GM21447 (cell line): ENCODE measurements at regions not wholly inside any gene's neighbourhood (a gene's known extent, or its start where the extent isn't known, plus 50 kb on each side); places are given as distances from the start of the nearest gene placed in this dataset.
"Not testable (repeated sequence)": the region's sequence is repeated elsewhere in the genome, so short reads cannot be mapped to it uniquely, and the experiment has no call there.

Source experiments
- ATAC-seq: cut with Tn5 transposase; IDR thresholded peaks from one replicate; pipeline ENCODE4 v1.9.1; 2021; ENCODE audit not compliant: unreplicated experiment

DNA sequence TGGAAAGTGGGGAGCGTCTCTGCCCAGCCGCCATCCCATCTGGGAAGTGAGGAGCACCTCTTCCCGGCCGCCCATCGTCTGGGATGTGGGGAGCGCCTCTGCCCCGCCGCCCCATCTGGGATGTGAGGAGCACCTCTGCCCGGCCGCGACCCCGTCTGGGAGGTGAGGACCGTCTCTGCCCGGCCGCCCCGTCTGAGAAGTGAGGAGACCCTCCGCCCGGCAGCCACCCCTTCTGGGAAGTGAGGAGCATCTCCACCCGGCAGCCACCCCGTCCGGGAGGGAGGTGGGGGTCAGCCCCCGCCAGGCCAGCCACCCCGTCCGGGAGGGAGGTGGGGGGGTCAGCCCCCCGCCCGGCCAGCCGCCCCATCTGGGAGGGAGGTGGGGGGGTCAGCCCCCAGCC is 190.0 kb upstream of the MGAT5 start:
- not testable (repeated sequence) for ATAC-seq

DNA sequence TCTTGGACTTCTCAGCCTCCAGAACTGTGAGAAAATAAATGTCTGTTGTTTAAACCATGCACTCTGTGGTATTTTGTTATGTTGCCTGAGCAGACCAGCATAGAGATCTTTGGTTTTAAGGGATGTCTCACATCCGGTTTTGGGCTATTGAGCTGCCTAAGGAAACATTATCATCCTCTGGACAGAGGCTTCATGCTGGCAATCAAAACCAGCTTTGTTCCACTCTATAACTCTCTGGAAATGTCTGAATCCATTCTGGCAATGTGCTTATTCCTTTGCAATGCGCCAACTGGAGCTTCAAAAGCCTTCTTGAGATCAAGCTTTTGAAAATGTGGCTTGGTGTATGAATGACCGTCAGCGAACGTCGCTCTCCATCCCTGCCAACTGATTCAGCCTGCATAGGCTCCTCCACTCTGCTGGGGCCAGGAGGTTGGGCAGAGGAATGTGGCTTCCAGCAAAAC is 183.6 kb upstream of the MGAT5 start:
- ATAC-seq, result no peak

DNA sequence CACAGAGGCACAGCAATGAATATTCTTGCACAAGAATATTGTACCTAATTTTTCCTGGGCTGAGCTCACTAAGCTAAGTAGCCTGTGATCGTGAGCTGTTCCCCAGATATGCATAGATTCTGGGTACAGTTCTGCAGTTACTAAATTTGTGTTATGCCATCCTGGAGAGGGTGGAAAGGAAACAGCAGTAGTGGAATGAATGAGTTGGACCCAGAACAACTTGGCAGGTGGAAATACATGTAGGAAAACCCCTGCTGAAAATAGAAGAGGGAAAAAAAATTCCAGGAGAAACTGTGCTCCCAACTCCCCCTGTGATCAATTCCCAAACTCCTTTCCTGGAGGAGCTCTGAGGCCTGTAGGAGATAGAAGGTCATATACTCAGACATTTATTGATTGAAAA is 181.5 kb upstream of the MGAT5 start:
- no peak for ATAC-seq

DNA sequence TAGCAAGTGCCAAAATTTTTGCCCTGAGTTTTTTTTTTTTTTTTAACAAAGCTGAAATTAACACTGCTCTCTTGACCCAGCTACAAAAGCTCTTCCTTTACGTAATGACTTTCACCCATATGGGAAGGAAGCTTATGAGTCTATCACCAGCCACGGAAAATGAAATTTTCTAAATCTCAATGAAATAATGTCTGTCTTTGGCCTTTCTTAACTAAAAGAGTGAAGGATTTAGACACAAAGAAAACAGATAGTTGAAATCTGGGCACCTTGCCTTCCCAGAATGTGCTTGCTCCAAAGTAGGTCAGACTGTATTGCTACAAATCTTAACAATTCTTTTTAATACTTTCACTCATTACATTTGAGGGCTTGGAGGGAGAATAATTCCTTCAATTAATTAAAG is 180.8 kb upstream of the MGAT5 start:
- no peak for ATAC-seq

DNA sequence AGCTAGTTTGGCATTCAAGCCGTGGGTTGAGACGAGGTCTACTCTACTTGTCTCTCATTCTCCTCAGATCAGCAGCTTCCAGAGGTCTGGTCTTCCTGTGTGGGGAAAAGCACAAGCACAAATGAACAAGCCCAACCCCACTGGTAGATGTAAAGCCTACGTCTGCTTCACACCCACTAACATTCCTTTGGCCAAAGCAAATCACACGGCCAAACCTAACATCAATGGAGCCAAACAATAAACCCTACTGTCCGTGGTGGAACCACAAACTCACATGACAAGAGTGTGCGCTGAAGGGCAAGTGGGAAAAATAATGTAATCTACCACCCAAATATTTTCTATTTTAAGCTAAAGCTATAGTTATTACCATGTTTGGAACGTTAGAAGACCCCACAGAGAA is 179.3 kb upstream of the MGAT5 start:
- ATAC-seq, result no peak

DNA sequence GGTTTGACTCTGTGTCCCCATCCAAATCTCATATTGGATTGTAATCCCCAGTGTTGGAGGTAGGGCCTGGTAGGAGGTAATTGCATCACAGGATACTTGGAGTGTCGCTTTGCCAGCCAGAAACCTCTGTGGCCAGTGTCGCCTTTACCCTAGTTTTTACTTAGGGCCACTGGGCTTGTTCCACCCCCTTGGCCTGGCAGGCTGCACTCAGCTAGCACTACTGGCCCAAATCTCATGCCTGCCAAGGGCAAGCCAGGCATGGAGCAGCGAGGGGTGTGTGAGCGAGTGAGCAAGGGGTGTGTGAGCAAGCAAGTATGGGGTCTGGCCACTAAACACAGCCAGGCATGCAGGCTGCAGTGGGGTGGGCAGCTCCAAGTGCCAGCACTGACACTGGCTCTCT is 178.7 kb upstream of the MGAT5 start:
- no peak for ATAC-seq

DNA sequence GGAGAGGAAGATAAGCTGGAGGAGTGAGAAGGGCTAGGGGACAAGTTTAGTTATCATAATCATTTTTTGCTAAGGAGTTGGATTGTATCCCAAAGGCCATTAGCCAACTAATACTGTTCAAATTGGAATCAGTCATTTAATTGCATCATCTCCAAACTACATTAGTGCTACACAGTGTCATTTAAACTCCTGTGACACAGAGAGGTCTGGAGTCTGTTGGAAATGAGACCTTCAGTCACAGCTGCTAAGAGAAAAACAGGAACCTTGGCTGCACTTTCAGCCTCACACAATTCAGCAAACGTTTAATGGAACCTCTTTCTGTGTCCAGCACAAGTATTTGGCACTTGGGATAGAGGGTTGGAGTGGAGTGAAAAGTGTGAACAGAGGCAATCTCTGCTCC is 175.5 kb upstream of the MGAT5 start:
- ATAC-seq, result no peak

DNA sequence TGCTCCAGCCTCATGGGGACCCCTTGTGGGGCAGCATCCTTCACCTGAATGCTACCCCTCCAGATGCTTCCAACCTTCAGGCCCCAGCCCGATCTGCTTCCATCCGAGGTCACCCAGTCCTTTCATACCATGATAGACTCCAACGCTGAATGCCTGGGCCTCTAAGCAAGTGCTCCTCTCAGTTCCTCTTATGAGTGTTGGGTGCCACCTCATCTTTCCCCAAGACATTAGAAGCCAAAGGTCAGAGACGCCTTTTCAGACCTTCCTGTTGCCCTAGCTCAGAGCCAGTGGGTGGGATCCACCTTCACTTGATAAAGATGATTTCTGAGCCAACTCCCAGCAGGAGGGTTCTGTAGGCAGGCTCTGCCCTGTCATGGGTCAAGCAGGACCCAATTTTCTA is 174.5 kb upstream of the MGAT5 start:
- peak; percentile 94 for ATAC-seq

DNA sequence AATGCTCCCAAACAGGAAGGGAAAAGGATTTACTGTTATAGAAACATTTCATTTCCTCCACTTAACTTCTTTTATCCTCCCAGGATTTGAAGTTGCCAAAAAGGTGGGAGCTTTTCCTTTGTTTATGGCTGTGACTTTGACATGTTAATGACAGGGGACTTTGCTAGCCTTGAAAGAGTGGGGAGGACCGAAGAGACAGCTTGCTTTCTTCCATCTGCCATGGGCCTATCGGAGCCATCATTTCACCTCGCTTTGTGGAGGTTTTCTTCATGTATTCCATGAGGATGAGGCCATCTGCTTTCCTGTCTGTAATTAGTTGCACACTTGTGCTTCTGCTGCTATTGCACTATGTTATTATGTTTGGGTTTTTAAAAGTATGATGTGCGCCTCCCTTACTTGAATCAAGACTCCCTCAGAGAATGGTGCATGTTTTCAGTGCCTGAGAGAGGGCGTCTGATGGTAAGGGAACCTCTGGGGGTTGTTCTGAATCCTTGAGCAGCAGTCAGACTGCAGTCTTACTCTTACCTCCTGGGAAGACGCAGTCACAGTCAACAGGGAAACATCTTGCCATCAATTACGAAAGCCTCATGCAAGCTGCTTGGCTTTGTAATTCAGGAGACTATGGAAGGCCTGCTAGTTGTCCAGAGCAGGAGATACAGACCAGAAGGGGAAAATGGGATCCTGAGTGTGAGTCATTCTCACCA is 173.3 kb upstream of the MGAT5 start:
- no peak for ATAC-seq

DNA sequence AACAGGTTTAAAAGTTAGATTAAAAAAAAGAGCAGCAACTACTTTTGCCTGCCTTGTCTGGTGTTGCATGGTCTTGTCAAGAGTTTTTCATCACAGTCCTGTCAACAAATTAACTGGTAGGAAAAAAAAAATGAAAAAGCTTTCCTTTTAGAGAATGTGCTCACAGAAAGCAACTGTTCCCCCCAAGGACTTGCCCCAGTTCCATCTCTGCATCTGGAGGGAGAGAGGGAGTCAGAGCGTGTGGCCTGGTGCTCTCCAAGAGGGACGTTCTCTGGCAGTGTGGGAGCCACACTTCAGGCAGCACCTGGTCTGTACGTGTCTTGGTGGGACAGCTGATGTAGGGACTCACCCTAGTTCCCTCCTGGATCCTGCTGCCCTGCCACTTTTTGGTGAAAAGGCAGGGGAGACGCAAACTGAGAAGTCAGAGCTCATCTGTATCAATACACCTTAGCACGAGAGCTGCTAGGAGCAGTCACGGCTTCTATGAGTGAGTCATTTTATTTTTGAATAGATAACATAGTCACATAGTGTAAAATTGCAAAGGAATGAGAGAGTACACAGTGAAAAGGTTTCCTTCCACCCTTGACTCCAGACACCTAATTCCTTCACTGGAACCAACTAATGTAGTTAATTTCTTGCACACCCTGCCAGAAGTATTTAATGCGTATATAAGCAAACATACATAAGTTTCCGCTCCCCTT is 172.5 kb upstream of the MGAT5 start:
- no peak for ATAC-seq

DNA sequence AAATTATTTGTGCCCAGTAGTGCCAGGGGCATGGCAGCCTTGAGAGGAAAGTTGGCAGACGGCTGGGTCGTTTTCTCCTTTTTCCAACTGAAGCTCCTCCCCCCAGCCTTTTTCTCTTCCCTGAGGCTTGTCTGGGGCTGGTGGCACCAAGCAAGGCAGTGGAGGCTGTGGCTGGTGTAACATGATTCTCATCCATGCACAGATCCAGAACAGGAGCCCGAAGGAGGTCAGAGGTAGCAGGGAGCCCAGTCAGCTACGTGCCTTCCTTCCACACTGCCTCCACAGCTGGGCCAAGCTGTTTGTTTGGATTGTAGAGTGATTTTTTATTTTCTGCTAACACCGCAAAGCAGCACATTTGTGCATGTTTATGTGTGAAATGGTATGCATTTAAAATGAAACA is 170.3 kb upstream of the MGAT5 start:
- no peak for ATAC-seq

DNA sequence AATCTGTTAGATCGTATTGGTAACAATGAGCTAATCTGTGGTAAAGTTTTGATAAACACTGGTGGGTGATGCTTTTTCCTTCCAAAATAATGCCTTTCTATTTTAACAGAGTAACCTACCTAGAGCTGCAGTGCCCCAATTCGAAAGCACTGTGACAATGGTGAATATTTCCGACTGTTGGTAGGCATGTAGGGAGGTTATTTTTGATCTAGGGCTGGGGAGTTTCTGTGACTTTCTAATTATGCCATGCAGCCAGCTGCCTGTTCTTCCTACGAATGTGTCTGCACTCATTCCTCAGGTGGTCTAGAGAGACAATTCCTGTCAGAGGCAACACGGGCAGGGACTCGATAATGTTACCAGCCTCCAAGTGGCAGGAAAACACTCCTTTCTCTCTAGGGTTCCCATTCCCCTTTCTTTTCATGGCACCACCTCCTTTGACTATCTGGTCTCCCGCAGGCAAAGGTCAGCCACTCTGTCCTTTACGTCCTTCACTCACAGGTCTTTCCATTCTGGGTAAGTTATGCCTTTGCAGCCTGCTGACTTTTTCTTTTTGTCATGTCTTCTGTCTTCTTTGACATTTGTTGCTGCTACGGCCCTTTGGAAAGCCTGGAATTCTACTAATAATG is 167.2 kb upstream of the MGAT5 start:
- no peak for ATAC-seq

DNA sequence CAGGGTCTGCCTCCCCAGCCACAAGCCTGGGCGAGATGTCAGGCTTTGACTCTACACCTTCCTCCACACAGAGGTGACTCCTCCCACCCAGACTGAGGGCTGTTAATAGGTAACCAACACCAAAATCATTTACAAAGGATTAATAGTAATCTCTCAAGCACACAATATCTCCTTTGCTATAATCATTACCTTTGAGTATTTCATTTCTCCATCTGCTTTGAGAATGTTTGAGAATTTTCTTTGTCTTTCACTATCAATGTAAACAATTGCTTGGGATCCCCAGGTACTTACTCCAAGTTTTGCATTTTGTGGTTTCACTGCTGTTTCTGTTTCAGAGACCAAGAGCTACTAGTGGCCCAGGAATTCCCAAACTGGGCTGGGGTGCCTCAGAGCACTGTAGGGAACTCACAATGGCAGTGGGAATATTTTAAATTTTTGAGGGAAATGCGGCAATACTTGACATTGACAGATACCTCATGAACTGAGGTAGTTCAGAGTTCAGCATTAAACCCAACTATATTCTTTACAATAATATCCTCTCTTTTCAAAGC is 166.4 kb upstream of the MGAT5 start:
- peak; percentile 66 for ATAC-seq

DNA sequence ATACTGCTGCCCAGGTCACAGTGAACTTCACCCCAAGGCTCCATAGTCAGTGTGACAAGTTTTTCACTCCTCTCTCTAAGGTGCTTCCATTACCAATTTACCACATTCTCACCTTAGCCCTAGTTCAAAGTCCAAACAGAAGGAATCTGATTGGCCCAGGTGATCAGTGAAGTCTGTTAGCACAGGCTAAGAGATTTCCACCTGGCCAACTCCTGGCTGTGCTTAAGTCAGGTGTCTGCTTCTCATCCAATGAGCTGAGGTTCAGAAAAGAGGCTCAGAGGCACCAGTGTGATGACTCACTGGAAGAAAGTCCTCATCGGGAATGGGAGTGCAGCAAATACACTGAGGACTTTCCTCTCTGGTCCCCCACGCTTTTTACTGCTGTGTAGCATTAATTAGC is 164.4 kb upstream of the MGAT5 start:
- no peak for ATAC-seq

DNA sequence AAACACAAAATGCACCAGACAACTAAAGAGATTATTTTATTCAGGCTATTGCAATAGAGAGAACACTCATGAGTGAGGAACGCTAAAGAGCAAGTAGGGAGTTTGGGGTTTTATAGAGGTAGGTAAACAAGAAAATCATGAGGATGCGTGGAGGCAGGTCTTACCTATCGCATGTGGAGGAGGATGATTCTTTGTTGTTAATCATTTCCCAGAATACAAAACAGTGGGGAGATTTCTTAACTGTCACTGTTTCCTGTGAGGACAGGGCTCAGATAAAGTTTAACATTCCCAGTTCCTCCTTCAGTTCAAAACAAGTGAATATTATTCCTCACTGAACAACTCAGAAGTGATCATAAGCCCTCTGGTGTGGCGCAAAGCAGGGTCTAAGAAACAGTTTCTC is 156.1 kb upstream of the MGAT5 start:
- ATAC-seq, result no peak

DNA sequence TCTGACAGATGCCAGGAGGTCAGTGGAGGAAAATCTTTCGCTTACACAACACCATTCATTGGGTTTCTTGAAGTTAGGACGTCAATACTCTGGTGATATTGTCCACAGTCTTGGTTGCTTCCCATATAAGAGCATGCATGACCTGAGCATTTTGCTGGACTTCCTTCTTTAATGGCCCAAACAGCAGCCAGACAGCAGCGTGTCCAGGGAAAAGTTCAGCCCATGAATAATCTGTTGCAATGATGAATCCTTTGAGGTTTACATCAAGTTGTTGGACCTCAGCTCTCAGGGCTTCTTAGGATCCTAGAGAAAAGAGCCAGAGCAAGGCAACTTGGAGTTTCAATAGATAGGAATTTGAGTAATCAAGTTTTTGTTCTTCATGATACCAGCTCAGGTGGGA is 155.6 kb upstream of the MGAT5 start:
- ATAC-seq, result no peak

DNA sequence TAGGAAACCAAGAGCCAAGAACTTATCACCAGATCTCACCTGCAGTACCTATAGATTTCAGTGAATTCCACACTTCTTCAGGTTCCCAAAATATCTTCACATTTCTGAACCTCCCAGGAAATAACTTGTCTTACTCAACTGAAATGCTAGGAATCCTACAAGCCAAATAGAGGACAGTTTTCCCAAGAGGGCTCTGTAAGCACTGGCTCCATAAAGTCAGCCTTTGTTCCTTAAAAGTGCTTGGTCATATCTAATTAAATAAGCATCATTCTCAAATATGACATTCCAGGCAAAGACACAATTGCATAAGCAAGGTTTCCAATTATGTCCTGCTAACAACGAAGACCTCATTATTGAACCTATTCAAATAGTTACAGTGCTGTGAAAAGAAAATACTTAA is 154.6 kb upstream of the MGAT5 start:
- ATAC-seq, result no peak

DNA sequence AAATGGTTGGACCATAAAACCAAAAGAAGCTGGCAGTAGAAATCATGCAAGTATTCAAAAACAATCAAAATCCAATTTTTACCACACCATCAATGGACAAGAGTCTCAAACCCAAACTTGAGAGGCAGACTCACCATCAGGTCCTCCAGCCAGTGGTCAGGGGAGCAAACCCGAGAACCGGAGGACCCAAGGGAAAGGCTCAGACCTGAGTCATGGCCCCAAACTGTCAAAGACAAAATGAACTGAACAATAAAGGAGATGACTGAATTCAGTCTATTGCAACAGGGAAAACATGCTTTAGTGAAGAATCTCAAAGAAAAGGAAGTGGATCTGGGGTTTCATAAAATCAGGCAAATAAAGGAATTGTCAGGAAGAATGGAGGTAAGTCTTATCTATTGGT is 150.7 kb upstream of the MGAT5 start:
- ATAC-seq, result no peak

DNA sequence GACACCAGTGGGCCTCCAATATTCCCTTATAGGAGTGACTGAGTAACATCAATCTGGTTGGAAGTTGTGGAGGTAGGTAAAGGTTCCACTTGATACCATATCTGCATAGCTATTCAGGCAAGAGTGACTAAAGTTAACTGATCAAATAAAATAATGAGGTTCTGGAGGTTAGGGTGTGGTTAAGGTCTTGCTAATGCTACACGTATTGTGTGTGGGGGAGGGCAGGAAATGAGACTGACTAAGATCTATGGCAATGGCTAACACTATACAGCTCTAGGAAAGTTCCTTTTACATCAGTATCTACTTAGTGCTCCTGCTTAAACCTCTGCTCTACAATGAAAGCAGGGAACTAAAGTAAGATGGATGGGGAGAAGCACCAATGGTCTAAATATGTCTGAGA is 149.1 kb upstream of the MGAT5 start:
- no peak for ATAC-seq

DNA sequence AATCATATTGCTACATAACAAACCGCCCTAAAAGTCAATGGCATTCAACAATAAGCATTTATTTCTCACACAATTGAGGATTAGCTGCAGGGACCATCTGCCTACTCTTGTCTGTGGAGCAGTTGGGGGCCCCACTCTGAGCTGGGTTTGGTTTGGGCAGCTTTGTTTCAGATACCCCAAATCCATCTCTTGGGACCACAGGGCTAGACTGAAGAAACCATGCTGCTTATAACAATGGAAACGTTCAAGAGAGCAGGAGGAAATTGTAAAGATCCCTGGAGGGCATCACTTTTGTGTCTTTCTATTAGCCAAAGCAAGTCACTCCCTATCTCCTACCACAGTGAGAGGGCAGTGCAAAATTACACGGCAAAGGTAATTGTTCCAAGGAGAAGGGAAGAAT is 146.5 kb upstream of the MGAT5 start:
- no peak for ATAC-seq

DNA sequence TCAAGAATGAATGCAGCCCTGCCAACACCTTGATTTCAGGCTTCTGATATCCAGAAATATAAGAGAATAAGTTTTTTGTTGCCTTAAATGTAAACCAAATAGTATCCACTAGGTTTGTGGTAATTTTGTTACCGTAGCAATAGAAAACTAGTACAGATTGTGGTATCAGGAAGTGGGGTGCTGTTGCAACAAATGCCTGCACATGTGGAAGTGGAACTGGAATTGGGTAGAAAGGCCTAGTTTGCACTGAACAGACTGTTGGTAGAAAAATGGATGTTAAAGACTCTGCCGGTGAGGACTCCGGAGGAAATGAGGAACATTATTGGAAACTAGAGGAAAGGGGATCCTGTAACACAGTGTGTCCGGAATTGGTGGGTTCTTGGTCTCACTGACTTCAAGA is 145.8 kb upstream of the MGAT5 start:
- ATAC-seq, result no peak

DNA sequence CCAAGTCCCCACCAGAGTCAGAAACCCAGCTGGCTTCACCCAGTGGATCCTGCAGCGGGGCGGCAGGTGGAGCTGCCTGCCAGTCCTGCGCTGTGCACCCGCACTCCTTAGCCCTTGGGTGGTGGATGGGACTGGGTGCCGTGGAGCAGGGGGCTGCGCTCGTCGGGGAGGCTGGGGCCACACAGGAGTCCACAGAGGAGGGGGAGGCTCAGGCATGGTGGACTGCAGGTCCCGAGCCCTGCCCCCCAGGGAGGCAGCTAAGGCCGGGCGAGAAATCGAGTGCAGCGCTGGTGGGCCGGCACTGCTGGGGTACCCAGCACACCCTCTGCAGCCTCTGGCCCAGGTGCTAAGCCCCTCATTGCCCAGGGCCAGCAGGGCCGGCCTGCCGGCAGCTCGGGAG is 144.6 kb upstream of the MGAT5 start:
- no peak for ATAC-seq
